ENCODE measurements at regions not wholly inside any gene's neighbourhood (a gene's known extent, or its start where the extent isn't known, plus 50 kb on each side); places are given as distances from the start of the nearest gene placed in this dataset.

DNA sequence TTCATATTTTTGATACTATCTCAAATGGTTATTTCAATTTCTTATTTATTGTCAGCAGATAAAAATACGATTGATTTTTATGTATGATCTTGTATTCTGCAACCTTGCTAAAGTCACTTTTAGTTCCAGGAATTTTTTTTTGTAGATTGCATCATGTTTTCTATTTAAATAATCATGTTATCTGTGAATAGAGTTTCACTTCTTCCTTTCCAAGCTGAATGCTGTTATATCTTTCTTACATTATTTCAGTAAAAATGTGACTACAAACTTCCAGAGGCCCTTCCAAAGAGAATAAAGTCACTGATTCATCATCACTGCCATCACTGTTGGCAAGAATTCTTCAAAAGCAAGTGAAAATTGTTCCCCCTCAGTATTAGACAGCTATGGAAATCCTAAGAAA lies 104.7 kb upstream of the RAP1B start:
- DNase-seq (ENCODE audit: low read depth in 2 of 2, low spot score in 1 of 2) = no peak

DNA sequence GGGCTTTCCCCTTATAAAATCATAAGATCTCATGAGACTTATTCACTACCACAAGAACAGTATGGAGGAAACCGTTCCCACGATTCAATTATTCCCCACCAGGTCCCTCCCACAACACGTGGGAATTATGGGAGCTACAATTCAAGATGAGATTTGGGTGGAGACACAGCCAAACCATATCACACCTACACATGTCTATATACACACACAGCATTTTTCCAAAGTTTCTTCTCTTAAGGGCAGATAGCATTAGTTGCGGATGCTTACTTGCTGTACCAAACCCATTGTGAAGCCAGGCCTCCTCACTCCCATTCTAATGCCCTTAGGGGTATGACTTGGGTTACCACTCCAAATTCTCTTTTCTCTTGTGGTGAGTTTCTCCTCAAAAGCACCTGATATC lies 104.1 kb upstream of the RAP1B start:
- no peak for DNase-seq (ENCODE audit: low read depth in 2 of 2, low spot score in 1 of 2)

DNA sequence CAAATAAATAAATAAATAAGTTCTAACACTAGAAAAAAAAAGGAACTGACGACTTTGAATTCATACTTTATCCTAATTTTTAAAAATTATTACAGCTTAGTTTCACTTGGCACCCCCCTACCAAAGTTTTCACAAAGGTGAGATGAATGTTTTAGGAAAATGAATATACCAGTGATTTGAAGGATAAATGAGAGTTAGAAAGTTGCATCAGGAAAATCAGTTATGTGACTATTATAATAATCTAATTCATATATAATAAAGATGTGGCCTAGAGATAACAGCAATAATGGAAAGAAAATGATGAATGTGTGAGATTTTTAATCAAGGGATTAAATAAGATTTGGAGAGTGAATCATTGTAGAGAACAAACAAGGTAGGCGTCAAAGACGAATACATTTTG lies 103.0 kb upstream of the RAP1B start:
- DNase-seq (ENCODE audit: low read depth in 2 of 2, low spot score in 1 of 2) = no peak

DNA sequence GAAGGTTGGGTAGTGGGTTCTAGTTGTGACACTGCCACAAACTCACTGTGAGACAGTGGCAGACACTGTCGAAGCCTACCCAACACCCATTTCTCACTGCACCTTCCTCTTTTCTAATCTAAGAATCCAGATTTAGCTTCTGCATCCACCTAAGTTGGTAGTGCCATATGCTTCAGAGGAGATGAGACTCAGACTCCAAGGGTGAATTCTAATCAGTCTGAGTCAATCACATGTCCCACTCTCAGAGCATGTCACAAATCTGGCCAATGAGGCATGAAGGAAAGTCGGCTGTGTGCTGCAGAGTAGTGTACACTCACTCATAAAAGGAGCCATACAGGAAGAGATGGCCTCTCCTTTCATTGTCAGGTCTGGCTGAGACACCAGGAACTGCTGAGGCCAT lies 102.1 kb upstream of the RAP1B start:
- DNase-seq (ENCODE audit: low read depth in 2 of 2, low spot score in 1 of 2) = no peak

DNA sequence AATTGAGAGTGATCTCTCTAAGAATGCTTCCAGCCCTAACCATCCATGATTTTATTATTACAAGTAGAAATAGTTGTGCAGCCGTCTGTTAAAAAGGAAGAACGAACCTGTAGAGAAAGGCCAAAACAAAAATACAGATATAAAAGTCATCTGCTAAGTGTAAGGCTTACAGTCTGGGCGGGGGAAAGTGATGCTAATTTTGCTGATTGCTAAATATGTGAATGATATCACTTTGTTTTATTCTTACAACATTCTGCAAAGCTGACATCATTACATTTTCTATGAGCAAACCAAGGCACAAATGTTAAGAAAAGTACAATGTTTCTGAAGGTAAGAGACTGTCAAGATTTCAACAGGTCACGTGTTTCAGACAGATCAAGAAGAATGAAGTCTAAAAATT lies 101.5 kb upstream of the RAP1B start:
- DNase-seq (ENCODE audit: low read depth in 2 of 2, low spot score in 1 of 2) = no peak

DNA sequence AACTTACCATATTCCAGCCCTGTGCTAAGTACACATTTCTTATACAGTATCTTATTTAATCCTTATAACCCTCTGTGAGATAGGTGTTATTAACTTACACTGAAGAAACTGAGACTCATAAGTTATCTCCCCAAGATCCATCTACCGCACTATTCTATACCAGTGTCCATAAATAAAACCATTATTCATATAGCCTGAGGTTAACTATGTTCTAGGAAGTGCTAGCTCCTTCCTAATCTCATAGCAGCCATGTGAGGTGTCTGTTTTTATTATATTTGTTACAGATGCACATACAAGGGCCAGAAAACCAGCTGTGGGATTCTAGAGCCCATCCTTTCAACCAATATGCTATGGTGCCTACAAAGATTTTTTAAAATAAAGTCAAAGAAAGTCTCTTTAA lies 100.3 kb upstream of the RAP1B start:
- no peak for DNase-seq (ENCODE audit: low read depth in 2 of 2, low spot score in 1 of 2)

DNA sequence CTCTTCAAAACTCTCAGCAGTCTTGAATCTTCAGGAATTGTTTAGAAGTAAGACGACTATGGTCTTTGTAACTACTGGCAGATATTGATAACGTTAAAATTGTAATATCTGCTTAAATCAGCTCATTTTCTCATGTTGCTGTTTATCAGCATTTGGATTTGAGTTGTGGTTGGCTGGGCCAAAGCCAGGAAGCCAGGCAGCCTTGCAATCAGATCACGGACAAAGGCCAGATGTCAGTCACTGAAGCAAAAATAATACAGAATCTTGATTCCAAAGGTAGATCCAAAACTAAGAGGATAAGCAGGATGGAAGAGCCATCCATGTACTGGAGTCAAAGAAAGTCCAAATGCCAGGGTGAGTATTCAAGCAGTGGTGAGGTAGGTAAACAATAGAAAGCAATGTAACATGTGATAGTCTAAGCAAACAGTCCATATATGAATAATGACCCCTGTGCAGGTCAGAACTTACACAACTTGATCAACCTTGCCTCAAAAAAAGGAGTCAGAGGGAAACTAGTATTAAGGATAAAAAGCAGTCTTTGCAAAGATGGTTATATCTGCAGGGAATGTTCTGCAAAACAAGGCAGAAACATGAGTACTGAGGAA lies 95.8 kb upstream of the RAP1B start:
- no peak for DNase-seq (ENCODE audit: low read depth in 2 of 2, low spot score in 1 of 2)

DNA sequence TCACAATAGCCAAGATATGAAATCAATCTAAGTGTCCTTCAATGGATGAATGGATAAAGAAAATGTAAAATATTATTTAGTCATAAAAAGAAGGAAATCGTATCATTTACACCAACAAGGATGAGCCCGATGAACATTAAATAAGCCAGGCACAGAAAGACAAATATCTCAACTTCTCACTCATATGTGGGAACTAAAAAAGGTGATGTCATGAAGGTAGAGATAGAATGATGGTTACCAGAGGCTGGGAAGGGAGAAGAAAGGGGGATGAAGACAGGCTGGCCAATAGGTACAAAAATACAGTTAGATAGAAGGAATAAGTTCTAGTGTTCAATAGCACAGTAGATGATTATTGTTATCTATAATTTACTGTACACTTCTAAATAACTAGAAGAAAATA lies 94.9 kb upstream of the RAP1B start:
- DNase-seq (ENCODE audit: low read depth in 2 of 2, low spot score in 1 of 2) = no peak

DNA sequence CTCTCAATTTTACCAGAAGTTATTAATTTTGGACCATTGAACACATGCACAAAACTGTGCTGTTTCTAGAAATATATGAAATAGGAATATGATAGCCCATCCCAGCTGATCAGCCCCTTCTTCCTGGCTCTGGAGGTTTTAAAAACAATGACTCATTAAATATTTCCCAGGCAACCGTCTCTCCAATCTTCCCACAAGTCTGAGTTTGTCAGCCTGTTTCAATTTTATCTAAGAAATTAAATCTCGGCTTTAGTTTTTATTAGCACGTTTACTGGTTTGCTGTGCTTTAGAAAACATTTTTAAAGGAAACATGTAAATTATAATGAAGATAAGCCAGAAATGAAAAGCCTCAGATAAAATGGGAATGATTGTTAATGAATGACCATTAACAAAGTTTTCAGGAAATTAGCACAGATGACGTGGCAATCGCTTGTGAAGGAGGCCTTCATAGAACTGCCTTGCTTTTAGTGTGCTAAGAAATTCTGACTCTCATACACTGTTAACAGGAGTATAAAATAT lies 89.3 kb upstream of the RAP1B start:
- no peak for DNase-seq (ENCODE audit: low read depth in 2 of 2, low spot score in 1 of 2)

DNA sequence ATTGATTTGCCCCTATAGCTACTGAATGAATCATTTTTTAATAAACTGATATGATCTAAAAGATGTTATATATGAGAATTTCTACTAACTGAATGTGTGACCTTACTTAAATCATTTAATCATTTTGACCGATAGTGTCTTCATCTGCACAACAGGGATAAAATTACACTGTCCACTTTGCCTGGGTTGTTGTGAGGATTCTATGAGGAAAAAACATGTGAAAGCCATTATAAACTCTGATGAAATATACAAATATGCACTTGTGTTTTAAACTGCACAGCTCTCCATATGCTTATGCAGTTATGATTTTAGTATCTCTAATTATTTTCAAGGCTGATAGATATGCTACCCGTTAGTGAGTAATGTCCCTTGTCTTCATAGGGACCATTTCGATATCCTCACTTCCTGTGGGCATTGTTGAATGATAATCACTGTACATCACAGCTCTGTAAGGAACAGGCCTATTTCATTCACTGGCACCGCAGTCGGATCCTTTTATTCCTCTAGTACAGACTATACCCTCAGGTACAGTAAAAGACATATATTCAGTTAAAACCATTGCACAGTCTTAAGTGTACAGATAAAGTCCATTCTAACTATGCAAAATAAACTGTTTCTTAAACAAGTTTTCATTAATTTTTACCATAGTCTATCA lies 88.7 kb upstream of the RAP1B start:
- DNase-seq (ENCODE audit: low read depth in 2 of 2, low spot score in 1 of 2) = no peak

DNA sequence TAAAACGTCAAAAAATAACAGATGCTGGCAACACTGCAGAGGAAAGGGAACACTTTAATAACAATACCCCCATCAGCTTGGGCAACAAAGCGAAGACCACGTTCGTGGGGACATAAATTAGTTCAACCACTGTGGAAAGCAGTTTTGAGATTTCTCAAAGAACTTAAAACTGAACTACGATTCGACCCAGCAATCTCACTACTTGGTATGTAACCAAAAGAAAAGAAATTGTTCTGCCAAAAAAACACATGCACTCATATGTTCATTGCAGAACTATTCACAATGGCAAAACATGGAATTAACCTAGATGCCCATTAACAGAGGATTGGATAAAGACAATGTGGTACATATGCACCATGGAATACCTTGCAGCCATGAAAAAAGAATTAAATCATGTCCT lies 81.2 kb upstream of the RAP1B start:
- DNase-seq (ENCODE audit: low read depth in 2 of 2, low spot score in 1 of 2) = no peak

DNA sequence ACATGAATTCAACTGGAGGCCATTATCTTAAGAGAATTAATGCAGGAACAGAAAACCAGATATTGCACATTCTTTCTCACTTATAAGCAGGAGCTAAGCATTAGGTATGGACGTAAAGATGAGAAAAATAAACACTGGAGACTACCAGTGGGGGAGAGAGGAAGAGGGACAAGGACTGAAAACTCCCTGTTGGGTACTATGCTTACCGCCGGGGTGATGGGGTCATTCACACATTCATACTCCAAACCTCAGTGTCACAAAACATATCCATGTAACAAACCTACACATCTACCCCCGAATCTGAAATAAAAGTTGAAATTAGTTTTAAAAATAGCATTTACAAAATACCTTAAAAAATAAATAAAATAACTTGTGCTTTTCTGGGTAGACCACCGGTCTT lies 80.8 kb upstream of the RAP1B start:
- no peak for DNase-seq (ENCODE audit: low read depth in 2 of 2, low spot score in 1 of 2)

DNA sequence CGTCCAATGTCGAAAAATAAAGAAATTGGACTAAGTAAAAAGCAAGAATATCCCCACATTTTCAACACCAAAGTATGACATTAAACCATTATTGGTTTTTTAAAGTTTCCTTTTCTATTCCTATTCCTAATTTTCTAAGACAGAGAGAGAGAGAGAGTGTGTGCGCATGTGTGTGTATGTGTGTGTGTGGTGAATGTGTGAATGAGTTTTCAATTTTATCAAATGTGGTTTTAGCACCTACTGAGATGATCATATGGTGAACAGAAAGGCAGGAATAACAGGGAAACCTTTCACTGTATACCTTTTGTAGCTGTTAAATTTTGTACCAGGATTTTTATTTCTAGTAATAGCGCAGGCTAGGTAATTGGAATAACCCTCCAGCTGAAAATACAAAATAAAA lies 80.4 kb upstream of the RAP1B start:
- no peak for DNase-seq (ENCODE audit: low read depth in 2 of 2, low spot score in 1 of 2)

DNA sequence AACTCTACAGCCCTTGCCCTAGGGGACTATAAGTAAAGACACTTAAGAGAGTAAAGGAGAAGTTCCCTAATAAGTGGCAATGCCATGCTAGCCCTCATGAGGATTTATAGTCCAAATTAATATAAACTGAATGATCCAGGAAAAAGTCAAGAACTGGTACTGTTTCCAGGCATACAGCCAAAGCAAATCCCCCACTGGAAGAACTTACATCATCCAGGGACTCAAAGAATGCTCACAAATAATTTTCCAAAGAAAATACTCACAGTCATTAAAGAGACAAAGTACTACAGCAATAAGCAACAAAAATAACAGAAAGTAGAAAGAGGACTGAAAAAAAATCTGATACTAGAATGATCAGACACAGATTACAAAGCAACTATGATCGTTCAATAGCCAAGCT lies 79.7 kb upstream of the RAP1B start:
- no peak for DNase-seq (ENCODE audit: low read depth in 2 of 2, low spot score in 1 of 2)

DNA sequence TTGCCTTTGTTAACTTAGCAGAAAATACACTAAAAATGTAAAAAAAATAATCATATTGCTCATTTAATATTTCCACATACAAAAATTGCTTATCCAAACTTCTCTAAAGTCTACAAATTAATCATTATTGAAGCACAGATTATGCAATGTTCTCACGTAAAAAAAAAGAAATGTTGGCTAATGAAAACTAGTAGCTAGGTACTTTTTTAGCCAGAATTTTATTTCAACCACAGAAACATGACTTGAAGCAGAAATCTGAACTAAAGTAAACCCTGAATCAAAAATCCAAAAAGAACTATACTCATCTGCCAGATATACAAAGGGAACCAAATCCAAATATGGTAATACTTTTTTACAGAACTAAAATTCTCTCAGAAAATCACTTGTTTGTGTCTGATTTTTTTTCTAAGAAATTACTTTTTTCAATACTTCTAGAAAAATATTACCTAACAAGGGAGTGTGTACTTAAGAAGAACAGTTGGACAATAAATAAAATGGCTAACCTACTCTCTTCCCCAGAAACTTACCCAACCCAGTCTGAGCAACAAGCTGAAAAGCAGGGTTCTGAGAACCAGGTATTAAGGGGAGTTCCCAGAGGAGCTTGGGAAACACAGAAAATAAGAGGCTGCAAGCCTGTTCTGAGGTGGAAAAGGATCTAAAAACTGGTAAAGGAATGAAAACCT lies 78.4 kb upstream of the RAP1B start:
- DNase-seq (ENCODE audit: low read depth in 2 of 2, low spot score in 1 of 2) = no peak

DNA sequence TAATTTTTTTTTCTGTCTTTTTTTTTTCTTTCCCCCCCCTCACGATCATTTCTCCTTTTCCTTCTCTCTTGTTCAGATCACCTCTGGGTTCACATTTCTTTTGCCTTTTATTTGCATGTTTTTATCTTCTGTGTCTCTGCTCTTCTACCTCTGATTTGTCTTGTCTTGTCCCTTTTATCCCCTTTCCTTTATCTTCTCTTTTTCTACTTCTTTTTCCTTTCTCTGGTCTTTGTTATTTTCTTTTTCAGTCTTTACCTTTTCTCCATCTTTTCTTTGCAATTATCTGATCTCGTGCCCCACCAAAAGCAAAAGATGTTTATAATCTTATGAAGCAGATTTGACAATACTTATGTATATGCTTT lies 77.8 kb upstream of the RAP1B start:
- no peak for DNase-seq (ENCODE audit: low read depth in 2 of 2, low spot score in 1 of 2)

DNA sequence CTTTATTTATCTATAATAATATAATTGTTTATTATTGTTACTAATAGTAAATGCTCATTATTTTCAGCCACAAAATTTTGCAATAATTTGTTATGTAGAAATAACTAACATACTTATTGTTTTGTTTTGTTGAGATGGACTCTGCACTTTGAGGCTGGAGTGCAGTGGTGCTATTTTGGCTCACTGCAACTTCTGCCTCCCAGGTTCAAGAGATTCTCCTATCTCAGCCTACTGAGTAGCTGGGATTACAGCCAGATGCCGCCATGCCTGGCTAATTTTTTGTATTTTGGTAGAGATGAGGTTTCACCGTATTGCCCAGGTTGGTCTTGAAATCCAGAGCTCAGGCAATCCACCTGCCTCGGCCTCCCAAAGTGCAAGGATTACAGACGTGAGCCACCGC lies 76.6 kb upstream of the RAP1B start:
- DNase-seq (ENCODE audit: low read depth in 2 of 2, low spot score in 1 of 2) = no peak

DNA sequence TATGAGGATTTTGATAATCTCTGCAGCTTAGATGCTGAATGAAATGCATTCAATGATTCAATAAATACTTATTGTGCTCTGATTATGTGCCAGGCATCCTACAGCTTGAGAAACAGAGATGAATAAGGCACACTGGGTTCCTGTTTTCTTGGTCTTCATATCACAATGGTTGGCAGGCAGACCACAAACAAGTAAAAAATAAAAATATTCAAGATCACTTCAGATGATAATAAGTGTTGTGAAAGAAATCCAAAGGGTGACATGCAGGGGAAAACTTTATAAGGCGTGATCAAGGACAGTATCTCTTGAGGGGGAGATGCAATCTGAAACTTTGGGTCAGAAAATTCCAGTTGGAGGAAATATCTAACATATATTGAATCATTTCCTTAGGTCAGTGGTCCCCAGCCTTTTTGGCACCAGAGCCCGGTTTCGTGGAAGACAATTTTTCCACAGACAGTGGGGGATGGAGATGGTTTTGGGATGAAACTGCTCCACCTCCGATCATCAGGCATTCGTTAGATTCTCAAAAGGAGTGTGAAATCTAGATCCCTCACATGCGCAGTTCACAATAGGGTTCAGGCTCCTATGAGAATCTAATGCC lies 73.7 kb upstream of the RAP1B start:
- no peak for DNase-seq (ENCODE audit: low read depth in 2 of 2, low spot score in 1 of 2)

DNA sequence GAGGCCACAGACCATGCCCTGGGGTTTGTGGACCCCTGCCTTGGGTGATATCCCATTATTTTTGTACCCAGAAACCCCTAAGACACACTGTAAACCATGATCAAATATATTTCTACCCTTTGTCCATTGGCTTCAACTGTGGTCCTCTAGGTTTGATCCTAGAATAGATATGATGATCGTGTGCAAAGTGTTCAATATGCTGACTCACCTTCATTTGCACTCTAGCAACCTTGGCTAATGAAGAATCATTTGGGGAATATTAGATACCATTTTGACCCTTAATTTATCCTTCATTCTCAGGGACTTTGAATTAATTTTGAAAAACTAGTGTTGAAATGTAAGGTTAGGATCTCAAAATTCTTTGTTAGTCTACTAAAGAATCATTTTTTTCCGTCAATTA lies 73.1 kb upstream of the RAP1B start:
- no peak for DNase-seq (ENCODE audit: low read depth in 2 of 2, low spot score in 1 of 2)

DNA sequence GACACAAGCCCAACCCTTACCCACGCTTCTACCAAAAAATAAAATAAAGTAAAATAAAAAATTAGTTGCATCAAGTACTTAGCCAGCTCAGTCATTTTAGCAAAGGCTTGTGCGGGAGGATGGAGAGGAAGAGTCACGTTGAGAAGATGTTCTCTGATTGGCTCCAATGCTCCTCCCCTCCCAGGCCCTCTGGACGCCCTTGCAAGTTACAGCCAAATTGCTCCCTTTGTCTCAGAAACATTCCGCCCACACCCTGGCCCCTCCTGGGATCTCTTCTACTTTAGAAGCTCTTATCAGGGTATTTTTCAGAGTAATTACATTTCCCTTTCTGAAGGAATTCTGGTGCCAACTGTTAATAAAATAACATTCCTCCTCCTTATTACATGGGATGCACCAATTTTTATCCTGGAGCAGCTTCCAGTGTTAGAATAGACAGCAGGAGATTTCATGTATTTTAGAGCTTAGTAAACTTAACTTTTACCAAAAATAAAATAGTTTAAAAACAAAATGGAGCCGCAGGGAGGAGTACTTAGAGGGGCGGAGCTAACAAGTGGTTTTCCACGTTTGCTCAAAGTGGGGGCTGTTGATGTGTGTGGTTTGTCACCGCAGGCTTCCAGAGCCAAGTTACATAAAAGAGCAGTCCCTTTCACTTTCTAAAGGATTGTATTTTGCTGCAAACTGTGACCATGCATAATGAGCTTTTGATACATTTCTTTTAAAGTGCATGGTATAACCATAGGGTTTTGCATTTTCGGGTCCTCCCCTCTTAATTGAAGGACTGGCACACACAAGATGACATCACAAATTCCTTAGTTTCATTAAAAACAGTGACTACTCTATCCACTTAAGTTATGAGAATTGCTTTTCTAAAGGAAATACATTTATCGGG lies 71.7 kb upstream of the RAP1B start:
- DNase-seq (ENCODE audit: low read depth in 2 of 2, low spot score in 1 of 2) = peak; percentile 23 to 25

DNA sequence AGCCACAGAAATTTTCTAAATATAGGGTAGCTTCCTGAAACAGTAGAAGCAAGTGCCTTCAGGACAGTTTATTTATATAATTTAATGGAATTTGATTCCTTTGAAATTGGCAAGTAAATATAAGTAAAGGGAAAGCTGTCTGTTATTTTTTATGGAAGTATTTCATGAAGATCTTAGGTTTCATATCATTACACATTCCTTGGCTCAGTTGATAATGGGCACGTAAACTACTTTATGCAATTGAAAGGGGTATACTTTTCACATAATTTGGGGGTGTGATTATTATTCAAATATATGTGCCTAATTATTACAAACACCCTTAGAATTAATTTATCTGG lies 71.1 kb upstream of the RAP1B start:
- DNase-seq (ENCODE audit: low read depth in 2 of 2, low spot score in 1 of 2) = no peak

Measured in stimulated activated CD8-positive, alpha-beta memory T cell treated with anti-CD3 and anti-CD28 coated beads, Interleukin-4, amount 100 ng/mL, for 1 hour (primary cell).